Ureter (tissue), 1 donor: ENCODE measurements at regions not wholly inside any gene's neighbourhood (a gene's known extent, or its start where the extent isn't known, plus 50 kb on each side); places are given as distances from the start of the nearest gene placed in this dataset.

Source experiments
- DNase-seq: peaks from one replicate; pipeline ENCODE4 v3.0.0-alpha.2; 2020; ENCODE audit warnings: low spot score
- donor health status: DM: yes; HTN: yes; CAD: no.

DNA sequence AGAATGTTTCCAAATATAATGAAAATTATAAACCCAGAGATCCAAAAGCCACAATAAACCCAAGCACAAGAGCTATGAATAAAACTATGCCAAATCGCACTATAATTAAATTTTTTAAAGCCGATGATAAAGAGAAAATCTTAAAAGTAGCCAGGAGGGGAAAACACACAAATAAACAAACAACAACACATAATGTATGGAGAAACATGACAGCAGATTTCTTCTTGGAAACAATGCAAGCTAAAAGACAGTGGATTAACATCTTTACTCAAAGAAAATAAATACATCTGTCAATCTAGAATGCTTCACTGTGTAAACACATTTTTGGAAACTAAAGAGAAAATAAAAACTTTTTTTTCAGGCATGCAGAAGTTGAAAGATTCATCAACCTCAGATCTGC lies 53.0 kb upstream of the SMOX start:
- DNase-seq: no peak

DNA sequence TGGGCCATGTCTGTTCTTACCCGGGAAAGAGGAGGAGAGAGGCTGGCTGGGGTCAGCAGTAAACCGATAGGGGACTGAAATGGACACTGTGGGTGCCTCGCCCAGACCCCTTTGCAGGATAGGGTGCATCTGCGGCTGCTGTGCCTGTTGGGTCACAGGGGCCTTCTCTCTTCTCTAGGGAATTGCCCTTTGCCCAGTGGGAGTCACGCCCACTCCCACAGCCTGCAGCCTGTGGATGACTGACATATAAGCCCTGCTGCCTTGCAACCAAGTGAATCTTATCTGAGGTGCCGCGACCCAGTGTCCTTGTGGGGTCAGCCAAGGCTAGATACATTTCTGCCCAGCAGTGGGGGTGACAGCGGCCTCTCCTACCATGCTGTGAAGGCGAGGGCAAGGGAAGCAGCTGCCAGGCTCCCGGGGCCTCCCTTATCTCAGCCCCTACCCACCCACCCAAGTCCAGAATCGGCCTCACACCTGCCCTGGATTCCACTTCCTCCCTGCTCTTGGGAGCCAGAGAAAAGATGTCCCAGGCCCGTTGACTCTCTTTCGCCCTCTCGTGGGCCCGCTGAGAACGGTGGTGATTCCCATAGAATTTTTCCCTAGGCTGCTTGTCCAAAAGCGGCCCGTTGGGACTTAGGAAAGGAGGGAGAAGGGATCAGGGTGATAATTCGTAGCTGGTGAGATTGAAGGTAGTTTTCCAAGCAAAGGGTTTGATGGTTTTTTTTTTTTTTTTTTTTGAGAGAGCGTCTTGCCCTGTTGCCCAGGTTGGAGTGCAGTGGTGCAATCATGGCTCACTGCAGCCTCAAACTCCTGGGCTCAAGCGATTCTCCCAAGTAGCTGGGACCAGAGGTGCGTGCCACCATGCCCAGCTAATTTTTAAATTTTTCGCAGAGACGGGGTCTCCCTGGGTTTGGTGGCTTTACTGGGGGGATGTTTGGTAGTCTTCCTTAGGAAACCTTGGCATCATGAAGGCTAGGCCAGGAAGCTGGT lies 56.8 kb upstream of the SMOX start:
- DNase-seq: no peak

DNA sequence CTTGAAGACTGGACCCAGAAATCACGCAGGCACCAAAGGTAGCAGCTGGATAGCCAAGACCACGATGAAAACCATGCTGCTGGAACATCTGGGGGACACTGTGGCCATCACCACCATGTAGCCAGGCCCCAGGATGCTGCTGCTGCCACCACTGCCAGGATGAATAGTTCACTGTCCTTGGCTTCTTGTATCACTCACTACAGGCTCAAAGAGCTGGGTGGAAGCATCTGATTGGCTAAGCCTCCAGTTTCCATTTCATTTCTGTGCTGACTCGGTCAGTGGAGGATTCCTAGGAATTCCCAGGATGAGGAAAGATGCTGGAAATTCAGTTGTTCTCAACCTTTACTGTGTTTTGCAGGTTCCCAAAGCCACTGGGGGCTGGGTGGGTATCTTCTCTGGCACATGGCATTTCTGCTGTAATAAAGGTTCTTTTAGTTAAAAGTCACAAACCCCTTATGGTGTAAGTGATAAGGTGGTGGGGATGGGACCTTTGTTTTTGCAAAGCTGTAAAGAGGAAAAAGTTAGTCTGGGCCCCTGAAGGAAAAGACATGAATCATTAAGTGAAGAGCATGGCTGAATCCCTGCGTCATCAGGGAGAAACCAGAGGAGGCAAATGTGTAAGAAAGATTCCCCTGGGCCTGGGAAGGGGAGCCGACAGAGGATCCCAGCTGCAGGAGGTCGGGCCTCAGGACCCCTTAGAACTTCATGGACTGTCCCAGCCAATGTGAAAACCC lies 57.7 kb upstream of the SMOX start:
- no peak for DNase-seq

DNA sequence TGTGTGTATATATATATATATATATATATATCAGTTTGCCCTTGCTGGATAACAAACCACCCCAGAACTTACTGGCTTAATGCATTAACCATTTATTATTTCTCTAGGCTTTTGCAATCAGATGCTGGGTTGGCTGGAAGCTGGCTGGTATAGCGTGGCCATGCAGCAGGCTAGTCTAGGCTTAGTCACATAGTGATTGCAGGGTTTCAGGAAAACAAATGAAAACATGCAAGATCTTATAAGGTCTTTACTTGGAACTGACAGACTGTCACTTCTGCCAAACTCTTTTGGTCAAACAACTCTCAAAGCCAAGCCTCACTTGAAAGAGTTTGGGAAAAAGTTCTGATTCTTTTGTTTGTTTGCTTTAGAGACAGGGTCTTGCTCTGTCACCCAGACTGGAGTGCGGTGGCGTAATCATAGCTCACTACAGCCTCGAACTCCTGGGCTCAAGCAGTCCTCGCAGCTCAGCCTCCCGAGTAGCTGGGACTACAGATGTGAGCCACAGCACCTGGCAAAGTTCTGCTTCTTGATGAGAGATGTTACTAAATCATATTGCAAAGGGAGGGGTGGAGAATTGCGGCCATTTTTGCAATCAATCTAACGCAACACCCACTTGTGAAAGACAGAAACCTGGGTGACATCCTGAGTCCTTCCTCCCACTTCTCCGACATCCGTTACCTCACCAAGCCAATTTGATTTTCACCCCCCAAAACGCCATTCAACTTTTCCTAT lies 58.7 kb upstream of the SMOX start:
- no peak for DNase-seq

DNA sequence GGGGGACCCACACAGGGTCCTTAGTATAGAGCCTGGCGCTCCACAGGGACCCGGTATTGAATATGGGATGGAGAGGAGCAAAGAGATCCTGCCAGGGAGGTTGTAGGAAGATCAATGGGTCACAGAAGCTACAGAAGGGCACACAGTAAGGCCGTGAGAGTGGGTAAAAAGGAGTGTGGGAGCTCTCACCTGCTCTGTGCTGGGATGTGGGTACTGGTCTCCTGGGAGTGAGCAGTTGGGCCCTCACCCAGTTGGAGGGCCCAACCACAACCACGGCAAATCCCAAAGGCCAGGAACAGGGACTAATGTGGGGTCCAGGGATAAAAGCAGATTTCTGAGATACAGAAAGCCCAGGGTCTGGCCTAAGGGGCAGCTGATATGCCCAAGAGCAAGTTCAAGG lies 59.9 kb upstream of the SMOX start:
- DNase-seq: no peak

DNA sequence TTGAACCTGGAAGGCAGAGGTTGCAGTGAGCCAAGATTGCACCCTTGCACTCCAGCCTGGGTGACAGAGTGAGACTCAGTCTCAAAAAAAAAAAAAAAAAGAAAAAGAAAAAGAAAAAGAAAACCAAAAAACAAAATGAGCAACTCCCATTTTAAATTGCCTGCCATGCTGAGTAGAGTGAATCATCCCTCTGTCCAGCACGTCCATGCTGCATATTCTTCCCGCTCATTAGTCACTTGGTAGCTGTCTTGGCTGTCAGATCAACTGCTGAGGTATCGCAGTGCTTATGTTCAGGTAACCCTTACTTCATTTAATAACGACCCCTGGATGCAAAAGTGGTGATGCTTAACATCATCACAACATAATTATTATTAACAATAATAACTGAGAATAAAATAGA lies 60.7 kb upstream of the SMOX start:
- no peak for DNase-seq

DNA sequence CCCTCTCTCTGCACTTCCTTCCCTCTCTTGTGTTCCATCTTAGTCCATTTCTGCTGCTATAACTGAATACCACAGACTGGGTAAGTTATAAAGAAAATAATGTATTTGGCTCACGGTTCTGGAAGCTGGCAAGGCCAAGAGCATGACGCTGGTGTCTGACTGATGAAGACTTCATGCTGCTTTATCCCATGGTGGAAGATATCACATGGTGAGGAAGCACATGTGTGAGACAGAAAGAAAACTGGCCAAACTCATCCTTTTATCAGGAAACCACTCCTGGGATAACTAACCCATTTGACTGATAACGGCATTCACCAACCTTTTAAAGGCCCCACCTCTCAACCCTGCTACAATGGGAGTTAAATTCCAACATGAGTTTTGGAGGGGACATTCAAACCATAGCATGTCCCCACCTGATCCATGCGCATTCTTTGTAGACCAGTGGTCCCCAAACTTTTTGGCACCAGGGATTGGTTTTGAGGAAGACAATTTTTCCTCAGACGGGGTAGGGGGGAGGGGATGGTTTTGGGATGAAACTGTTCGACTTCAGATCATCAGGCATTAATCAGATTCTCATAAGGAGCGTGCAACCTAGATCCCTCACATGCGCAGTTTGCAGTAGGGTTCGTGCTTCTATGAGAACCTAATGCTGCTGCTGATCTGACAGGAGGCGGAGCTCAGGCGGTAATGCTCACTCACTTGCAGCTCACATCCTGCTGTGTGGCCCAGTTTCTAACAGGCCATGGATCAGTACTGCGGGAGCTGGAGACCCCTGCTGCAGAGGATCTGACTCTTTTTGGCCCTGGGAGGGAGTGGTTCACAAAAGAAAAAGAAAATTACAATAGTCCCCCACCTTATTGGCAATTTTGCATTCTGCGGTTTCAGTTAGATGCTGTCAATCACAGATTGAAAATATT lies 61.6 kb upstream of the SMOX start:
- DNase-seq: peak; percentile 25

DNA sequence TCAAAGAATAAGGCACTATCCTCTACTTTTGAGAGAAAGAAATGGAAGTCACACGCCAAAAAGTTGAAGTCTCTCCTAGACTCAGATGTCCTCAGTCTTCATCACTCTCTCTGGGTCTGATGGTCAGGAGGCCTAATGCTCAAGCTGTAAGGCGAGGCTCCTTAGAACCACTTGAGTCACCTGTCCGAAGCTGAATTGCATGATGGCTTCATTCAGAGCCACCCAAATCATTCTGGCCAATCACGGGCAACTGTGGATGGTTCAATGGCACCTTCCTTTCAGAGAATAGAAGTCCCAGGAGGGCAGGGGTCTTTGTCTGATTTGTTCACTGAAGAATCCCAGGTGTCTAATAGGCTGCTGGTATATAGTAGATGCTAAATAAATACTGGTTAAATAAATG lies 63.9 kb upstream of the SMOX start:
- no peak for DNase-seq

DNA sequence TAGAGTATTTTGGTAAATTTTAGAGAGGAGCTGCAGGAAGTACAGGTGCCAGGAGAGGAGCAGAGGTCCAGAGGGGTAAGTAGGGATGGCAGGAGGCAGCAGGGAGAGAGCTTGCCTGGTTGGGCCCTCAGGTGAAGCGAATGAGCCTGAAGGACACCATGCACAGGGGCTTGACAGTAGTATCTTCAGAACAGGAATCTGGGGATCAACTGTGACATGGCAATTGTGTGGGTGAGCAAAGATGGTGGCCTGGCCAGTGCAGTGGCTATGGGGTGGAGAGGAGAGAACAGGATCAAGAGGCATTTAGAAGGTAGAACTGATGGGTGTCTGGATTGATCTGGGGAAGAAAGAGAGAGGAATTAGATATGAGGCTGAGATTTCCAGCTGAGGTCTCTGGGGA lies 64.5 kb upstream of the SMOX start:
- no peak for DNase-seq

DNA sequence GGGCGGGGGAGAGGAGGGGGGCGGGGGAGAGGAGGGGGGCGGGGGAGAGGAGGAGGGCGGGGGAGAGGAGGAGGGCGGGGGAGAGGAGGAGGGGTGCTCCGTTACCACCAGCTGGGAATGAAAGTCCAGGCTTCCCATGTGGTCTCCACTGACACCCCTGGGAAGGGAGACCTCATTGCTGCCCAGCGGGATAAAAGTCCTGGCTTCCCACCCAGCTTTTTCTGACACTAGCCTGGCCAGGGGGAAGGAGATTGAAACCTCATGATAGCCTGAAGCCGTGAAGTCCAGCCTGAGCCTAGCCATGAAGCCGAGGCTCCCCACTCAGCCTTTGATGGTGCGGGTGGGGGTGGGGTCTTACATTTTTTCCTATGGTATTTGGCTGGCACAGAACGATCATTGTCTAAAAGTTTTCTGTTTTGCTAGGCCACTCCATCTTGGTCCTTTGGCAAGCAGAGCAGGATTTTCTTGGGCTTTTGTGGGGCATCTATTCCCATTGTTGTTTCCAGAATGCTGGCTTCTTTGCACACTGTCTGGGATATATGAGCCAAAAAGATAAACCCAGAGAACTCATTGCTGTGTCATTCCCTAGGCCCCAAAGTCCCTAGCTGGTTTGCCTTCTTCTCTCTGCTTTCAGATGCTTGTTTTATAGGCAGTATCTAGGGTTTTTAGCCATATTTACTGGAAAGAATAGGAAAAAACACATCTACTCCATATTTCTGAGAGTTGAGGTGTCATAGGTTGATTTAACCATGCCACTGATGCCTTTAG lies 65.3 kb upstream of the SMOX start:
- DNase-seq: peak; percentile 7

DNA sequence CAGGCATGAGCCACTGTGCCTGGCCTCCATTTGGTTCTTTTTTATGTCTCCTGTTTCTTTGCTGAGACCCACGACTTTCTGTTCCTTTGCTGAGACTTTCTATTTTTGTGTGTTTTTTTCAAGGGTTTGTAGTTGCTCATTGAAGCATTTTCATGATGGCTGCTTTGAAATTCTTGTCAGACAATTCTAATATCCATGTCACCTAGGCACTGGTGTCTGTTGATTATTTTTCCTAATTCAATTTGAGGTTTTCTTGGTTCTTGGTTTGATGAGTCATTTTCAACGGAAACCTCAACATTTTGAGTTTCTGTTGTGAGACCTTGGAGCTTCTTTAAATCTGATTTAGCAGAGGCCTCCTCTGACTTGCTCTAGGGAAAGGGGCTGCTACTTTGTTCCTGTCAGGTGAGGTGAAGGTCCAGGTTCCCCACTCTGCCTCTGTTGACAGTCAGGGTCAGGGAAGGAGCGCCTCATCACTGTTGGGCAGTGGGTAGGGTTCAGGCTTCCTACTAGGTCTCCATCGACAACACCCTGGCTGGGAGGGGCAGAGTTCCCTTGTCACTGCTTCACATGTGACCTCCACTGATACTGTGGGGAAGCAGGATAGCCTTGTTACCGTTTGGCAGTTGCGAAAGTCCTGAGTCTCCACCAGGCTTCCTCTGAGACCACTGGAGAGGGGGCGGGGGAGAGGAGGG lies 66.1 kb upstream of the SMOX start:
- DNase-seq: no peak

DNA sequence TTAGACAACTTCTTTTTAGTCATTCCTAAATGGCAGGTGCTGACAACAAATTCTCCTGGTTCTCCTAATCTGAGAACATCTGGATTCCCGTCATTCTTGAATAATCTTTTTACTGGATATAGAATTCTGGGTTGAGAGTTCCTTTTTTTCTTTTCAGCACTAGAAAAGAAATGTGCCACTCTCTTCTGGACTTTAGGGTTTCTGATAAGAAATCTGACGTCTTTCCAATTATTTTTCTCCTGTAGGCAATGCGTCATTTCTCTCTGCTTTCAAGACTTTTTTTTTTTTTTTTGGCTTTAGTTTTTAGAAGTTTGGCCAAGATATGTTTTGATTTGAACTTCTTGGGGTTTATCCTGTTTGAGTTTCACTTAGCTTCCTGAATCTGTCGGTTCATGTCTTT lies 66.1 kb upstream of the RNF24 start:
- DNase-seq: no peak

DNA sequence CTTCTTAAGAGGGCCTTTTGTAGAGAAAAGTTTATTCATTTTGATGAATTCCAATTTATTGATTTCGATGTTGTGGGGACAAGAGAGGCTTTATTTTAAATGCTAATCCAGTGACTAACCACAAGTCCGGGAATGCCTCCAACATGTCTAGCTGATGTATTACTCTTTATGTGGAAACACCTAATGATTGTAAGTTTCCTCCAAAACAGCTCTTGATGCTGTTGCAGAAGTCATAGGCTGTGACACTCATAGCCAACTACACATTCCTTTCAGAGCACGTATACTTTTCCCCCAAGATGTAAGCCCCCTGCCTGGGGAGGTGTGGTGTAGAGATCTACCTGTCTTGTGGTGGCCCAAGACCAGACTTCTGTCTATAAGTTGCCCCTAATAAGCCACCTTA lies 61.3 kb upstream of the RNF24 start:
- DNase-seq: peak; percentile 27

DNA sequence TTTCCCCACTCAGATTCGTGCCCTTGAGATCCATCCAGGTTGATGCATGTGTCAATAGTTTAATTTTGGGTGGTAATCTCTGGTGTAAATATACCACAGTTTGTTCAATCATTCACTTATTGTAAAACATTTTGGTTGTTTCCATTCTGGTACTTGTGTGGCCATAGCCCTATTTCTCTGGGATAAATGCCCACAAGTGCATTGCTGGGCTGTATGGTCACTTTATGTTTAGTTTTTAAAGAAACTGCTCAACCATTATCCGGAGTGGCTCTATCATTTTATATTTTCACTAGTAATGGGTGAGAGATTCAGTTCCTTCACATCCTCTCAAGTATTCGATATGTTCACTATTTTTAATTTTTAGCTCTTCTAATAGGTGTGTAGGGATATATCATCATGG lies 60.7 kb upstream of the RNF24 start:
- DNase-seq: no peak

DNA sequence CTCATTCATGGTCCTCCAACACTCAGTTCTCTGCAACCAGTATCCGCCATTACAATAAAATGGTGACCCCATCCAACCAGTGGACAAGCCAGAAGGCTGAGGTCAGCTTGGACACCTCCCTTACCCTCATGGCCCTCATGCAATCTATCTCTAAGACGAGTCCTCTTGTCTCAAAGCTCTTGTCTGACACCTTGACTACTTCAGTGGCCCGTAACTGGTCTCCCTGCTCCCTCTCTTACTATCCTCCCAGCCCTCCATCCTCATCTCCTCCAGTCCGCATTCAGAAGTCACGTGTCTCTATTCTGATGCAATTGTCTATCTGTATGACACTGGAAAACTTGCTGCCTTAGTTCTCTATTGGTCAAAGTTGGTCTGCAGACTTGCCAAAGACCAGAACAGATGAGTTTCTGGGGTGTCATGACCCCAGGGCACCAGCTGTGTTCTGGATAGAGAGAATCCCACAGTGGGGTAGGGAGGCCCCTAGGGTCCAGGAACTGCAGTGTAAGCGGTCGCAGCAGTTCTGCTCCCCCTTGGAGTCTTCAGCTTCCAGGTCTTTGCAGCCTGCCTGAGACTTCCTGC lies 59.6 kb upstream of the RNF24 start:
- peak; percentile 18 for DNase-seq

DNA sequence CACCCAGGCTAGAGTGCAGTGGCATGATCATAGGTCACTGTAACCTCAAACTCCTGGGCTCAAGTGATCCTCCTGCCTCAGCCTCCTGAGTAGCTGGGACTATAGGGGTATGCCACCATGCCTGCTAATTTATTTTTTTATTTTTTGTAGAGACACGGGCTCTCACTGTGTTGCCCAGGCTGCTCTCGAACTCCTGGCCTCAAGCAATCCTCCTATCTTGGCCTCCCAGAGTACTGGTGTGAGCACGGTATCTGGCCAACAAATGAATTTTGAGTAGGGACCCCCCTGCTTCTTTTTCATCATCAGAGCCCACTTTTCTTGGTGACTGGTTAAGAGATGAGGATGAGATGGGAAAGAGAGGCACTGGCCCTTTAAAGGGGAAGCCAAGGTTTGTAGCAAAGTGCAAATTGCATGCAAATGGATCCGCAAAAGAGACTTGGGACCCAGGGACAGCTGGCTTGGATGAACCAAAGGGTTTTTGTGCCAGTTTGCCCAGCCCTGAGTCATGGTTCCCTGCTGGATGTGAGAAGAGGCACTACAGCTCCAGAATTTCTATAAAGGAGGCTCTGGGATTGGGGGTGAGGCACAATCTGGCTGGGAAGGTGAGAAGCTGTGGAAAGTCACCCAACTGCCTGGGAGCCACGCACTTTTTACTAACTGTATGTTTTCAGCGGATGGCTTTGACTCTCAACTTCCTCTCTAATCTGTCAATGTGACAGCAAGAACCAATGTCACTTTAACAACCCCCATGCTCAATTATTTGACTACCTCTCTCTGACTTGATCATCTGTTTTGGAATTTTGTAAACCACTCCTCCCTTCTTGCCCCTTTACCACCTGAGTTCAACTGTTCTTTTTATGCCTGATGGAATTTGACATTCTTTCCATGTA lies 58.7 kb upstream of the RNF24 start:
- DNase-seq: peak; percentile 27

DNA sequence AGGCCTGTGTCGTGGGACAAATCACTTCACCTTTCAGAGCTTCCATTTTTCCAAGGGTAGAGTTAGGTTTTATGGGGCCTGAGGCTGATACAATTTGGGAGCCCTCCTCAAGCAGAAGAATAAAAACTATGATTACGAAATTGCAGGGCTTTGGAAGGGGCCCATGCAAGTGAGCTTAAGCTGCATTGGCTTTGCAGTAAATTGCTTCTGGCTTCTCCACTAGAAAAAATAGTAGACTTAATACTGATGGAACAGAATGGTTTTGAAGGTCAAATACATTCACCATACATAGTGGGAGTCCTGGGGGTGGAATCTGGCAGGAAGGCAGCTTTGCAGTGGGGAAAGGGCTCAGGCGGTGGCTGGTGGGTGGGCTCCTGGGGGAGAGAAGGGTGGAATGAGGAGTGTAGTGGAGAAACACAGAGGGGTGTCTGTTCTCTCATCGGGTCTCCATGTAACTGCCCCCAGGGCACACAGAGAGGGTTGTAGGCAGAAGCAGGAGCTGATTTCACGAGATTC lies 55.9 kb upstream of the RNF24 start:
- no peak for DNase-seq
